Stomach (tissue), 4 donors: ENCODE measurements at regions not wholly inside any gene's neighbourhood (a gene's known extent, or its start where the extent isn't known, plus 50 kb on each side); places are given as distances from the start of the nearest gene placed in this dataset.

ENCODE experiments used
- POLR2A ChIP-seq, 4 donors: fragments of 450-650 bp; IDR thresholded peaks; one replicate each; pipeline ENCODE4 v1.6.1; 2016; ENCODE audit warnings: antibody characterized with exemption in 4 of 4, control low read depth in 2 of 4, mild to moderate bottlenecking in 1 of 4, moderate library complexity in 1 of 4
- TF ChIP-seq, protein P1 (sequence below), 7 experiments: fragments of 450-650 bp in 4 of 7; fragments of 200-600 bp in 3 of 7; sonication (generic) in 3 of 7; IDR thresholded peaks; one replicate each; pipeline ENCODE4 v1.5.1; 2016 to 2019; ENCODE audit warnings: antibody characterized with exemption in 7 of 7, control low read depth in 2 of 7, mild to moderate bottlenecking in 1 of 7

DNA sequence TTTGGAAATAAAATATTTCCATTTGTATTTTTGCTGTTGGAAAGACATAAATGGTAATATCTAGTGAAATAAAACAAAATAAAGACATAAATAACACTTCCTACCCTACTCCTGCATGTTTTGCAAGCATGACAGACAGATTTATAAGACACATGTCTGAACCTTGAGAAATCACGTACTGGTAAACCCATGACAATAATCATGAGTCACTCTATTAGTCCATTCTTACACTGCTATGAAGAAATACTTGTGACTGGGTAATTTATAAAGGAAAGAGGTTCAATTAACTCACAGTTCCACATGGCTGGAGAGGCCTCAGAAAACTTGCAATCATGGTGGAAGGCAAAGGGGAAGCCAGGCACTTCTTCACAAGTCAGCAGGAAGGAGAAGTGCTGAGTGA lies 942.2 kb downstream of the REEP3 start:
- TF ChIP-seq, protein P1, sequence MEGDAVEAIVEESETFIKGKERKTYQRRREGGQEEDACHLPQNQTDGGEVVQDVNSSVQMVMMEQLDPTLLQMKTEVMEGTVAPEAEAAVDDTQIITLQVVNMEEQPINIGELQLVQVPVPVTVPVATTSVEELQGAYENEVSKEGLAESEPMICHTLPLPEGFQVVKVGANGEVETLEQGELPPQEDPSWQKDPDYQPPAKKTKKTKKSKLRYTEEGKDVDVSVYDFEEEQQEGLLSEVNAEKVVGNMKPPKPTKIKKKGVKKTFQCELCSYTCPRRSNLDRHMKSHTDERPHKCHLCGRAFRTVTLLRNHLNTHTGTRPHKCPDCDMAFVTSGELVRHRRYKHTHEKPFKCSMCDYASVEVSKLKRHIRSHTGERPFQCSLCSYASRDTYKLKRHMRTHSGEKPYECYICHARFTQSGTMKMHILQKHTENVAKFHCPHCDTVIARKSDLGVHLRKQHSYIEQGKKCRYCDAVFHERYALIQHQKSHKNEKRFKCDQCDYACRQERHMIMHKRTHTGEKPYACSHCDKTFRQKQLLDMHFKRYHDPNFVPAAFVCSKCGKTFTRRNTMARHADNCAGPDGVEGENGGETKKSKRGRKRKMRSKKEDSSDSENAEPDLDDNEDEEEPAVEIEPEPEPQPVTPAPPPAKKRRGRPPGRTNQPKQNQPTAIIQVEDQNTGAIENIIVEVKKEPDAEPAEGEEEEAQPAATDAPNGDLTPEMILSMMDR (IDR thresholded peaks at IDR 0.05), result no peak
- TF ChIP-seq POLR2A (IDR thresholded peaks at IDR 0.05), result no peak
